HG03025 (cell line): ENCODE measurements at regions not wholly inside any gene's neighbourhood (a gene's known extent, or its start where the extent isn't known, plus 50 kb on each side); places are given as distances from the start of the nearest gene placed in this dataset.
"Not testable (repeated sequence)": the region's sequence is repeated elsewhere in the genome, so short reads cannot be mapped to it uniquely, and the experiment has no call there.

ENCODE experiments used
- ATAC-seq: cut with Tn5 transposase; IDR thresholded peaks from one replicate; pipeline ENCODE4 v1.9.1; 2021; ENCODE audit warnings: mild to moderate bottlenecking, moderate library complexity; ENCODE audit not compliant: unreplicated experiment, low FRiP score

DNA sequence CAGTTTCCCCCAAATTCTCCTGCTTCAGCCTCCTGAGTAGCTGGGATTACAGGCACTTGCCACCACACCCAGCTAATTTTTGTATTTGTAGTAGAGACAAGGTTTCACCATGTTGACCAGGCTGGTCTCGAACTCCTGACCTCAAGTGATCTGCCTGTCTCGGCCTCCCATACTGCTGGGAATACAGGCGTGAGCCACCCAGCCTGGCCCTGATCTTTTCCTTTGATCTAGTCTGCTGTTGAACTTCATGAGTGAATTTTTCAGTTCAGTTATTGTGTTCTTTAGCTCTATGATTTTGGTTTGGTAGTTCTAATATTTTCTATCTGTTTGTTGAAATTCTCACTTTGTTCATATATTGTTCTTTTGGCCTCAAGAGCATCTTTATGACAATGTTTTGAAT is 83.4 kb upstream of the RAP2C start:
- not testable (repeated sequence) for ATAC-seq

DNA sequence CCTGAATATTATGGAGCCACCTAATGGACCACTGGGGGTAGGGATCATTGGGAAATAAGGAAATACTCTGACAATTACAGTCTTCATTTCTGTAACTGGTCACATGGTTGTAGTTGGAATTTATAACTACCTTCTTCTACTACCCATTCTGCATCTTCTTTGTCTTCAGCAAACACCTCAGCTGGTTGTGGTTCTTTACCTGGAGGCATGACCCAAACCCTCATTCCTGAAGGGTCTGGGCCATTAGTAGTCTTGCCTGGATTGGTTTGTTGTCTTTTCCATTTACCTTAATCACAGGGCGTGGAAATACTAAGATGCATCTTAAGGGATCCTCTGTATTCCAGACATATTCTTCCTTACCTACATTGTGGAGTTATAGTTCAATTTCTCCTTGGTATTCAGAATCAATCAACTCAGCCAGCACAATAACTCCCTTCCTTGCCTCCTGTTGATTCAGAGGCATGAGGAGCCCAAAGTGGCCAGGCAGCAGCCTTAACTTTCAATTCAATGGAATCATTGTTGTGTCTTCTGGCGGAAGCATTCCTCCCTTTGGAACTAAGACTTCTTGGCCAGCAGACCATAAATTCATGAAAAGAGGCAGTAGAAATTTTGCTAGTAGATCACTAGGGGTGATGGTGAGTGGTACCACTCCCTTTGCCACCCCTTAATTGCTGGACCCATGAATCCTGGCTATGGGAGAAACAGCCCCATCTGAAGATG is 75.7 kb upstream of the RAP2C start:
- ATAC-seq = no peak

DNA sequence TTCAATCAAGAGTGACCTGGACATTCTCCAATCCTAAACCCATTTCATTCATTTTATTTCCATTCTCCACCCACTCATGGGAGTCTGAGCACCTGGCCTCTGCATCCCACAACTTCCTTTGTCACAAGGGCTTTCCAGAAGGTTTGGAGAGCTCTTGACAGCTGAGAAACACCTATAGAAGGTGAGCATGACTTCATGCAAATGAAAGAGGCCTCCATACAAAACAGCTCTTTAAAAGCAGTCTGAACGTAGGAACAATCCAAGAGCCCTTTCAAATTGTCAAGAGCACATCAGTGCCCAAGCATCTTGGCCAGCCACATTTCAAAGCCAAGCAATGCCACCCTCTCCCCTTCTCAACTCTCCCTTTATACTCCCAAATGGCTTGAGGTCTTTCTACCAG is 74.9 kb upstream of the RAP2C start:
- ATAC-seq = no peak

DNA sequence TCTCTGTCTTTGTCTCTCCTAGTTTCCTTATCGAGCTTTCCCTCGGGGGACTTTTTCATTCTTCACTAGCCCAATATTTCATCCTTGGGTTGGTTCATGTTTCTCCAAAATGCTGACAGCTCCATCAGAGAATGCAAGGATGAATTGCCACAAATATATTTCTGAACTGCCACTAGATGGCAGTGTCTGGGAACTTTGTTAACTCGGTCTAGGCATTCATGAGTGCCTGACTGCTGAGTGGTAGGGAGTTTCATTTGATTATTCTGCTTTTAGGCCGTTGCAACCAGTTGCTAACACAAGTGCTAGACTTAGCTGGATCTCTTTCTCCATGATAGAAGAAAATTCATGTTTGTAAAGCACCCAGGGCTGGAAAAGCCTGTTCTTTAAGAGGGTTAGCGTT is 73.5 kb upstream of the RAP2C start:
- peak; percentile 75 for ATAC-seq

DNA sequence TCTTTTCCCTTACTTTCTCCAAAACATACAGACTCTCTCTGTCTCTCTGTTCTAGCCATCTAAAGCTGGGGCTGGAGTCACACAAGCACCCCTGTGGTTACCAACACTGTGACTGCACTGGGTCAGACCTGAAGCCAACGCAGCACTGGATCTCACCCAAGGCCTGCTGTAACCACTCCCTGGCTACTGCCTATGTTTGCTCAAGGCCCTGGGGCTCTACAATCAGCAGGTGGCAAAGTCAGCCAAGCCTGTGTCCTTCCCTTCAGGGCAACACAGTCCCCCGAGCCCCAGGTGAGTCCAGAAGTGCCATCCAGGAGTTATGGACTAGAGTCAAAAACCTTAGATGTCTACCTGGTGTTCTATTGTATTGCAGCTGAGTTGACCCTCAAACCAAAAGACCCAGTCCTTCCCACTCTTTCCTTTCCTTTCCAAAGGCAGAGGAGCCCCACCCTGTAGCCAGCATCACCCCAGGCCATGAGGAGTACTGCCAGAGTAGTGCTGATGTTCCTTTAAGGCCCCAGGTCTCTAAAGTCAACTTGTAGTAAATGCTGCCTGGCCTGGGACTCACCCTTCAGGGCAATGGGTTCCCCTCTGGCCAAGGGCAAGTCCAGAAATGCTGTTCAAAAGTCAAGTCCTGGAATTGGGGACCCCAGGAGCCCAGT is 58.8 kb upstream of the RAP2C start:
- no peak for ATAC-seq

DNA sequence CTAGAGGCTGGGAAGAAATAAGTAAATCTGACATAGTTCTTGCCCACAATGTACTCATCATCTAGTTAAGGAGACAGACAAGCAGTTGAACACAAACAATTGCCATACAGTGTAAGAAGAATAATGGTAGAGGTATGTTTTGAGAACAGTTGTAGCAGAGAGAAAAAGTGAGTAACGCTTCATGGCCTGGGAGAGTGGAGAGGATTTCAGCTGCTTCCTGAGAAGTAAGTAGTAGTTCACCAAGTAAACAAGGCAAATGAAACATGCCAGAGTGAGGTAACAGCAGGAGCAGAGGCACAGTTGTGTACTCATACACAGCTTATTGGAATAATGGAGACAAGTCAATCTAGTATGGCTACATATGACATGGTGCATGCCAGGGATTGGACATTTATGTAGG is 53.6 kb upstream of the RAP2C start:
- ATAC-seq = no peak

DNA sequence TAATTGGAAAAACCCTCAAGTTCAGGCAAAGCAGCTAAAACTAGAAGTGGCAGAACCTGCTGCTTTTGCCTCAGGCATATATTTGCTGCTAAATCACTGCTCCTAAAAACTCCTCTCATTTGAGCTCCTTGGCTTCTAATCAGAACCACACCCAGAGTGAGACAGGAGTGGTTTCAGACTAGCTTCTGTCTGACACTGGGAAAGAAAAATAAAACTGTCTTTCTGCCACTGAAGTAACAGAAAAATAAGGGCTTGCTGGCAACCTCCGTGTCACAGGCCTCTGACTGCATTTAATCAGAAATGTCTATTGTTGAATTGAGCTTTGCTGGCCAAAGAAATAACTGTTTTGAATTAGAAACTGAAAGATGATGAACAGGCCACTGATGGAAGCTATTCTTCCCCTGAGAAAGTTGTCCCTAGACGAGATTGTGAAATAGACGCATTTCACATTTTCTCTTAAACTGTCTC is 52.1 kb upstream of the RAP2C start:
- ATAC-seq = no peak

DNA sequence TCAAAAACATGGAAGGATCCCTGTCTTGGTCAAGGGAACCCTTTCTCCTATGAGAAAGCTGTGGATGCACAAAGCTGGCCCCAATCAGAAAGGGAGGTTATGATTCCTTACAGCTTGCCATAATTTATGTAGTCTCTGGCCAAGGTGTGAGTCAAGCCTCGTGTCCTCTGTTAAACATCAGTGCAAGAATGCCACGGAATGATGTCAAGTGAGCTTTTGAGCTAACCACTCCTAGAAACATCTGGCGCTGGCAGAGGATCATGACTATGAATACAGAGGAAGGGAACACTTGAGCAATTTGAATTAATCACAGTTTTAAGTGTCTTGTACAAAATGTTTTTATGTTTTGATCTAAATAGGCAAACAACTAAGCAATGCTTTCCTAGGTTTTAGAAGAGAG is 51.5 kb upstream of the RAP2C start:
- ATAC-seq = no peak

DNA sequence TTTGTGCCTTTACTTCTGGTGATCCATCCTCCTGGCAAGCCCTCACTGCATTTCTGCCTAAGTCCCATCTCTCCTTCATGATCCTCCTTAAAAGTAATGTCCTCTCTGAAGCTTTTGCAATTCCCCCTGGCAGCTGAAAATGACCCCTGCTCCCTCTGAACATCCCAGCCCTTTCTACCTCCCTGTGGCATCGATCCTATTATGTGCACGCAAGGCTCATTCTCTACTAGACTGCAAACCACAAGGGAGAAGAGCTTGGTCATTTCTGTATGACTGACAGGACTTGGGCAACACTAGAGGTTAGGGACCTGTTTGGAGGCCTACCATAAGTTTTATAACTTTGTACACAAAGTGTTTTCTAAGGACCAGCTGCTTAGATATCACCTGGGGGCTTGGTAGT is 50.8 kb upstream of the RAP2C start:
- ATAC-seq = no peak
